ENCODE measurements at regions not wholly inside any gene's neighbourhood (a gene's known extent, or its start where the extent isn't known, plus 50 kb on each side); places are given as distances from the start of the nearest gene placed in this dataset.

- TF ChIP-seq CTCF (IDR thresholded peaks at IDR 0.05) (no peak), EZH2 (IDR thresholded peaks at IDR 0.05; ENCODE audit: borderline replicate concordance, insufficient read depth, low read depth, low read length, poor library complexity, severe bottlenecking) (no peak)
These were observed 727.8 kb upstream of the FAM174A start for GRCh38 chr5:99807346-99807745.

Data from B cell (primary cell).